Dendritic cell treated with granulocyte-macrophage colony-stimulating factor and Interleukin-4, amounts not matched to agents 40 ng/mL and 50 ng/mL, for 4 days (primary cell): ENCODE measurements at regions not wholly inside any gene's neighbourhood (a gene's known extent, or its start where the extent isn't known, plus 50 kb on each side); places are given as distances from the start of the nearest gene placed in this dataset.

ENCODE experiments used
- H3K27ac Mint-ChIP-seq: one replicate; pipeline ENCODE4 v1.8.0; 2022; ENCODE audit warnings: mild to moderate bottlenecking, mixed read lengths
- H3K27me3 Mint-ChIP-seq: one replicate; pipeline ENCODE4 v1.8.0; 2022; ENCODE audit warnings: mild to moderate bottlenecking, mixed read lengths
- H3K36me3 Mint-ChIP-seq: one replicate; pipeline ENCODE4 v1.8.0; 2022; ENCODE audit warnings: low read depth, mixed read lengths
- H3K4me1 Mint-ChIP-seq: one replicate; pipeline ENCODE4 v1.8.0; 2022; ENCODE audit warnings: low read depth, mixed read lengths
- H3K4me3 Mint-ChIP-seq: one replicate; pipeline ENCODE4 v1.8.0; 2022; ENCODE audit warnings: mild to moderate bottlenecking, moderate library complexity, mixed read lengths
- H3K9me3 Mint-ChIP-seq: one replicate; pipeline ENCODE4 v1.8.0; 2022; ENCODE audit warnings: mixed read lengths
- intact Hi-C: fragments of 100-400 bp; cut with micrococcal nuclease; formaldehyde crosslinking; loops from one replicate; pipeline ENCODE4 v1.15.0; 2022

DNA sequence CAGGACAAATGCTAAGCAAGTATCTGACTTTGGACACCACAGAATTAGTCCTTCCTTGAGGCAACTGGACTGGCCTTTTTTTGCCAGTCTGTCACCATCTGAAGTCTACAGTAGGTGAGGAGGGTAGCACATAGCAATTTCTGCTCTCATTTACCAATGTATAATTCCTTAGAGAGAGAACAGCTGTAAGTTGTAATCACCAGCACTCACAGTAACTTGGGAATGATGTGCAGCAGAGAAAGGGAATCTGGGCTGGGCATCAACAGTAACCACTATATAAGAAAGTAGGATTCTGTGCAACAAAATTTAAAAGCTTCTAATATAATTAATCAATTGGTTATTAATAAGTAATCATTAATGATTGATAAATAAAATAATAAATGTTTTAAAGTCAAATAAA, 86.3 kb upstream of the FAT3 start:
- no peaks in the 10 kb centered on the region for H3K4me1 Mint-ChIP-seq
- no peak overlapping the region for H3K4me3 Mint-ChIP-seq
- no peak overlapping the region for H3K27ac Mint-ChIP-seq
- no peaks in the 10 kb centered on the region for H3K9me3 Mint-ChIP-seq
- no peaks in the 10 kb centered on the region for H3K36me3 Mint-ChIP-seq
- H3K27me3 Mint-ChIP-seq = no peaks in the 10 kb centered on the region
- intact Hi-C loops = no loop called here

- no peaks in the 10 kb centered on the region for H3K27me3 Mint-ChIP-seq
- H3K4me1 Mint-ChIP-seq = no peaks in the 10 kb centered on the region
- H3K36me3 Mint-ChIP-seq = no peaks in the 10 kb centered on the region
- peaks cover 5% of the 10 kb centered on the region for H3K9me3 Mint-ChIP-seq
- no peak overlapping the region for H3K4me3 Mint-ChIP-seq
- intact Hi-C loops = no loop called here
- no peak overlapping the region for H3K27ac Mint-ChIP-seq
Measured at GRCh38 chr11:92137747-92138146, 86.9 kb upstream of the FAT3 start.

DNA sequence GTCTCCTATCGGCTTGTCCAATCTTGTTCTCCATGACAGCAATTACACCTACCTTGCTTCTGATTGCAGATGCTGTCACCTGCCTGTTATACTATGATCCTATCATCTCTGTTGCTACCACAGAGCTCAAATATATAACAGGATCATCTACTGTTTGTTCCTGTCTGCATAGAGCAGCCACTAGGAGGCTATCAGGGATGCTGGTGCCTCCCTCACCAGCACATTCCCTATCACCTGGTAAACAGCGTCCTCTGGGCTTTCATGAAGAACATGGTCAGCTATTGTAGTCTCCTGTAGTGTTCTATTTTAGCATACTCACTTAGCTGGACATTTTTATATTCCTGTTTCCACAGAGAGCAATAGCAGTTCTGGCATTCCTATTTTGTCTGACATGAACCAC, 87.8 kb upstream of the FAT3 start:
- H3K27ac Mint-ChIP-seq = no peak overlapping the region
- H3K36me3 Mint-ChIP-seq = no peaks in the 10 kb centered on the region
- no peaks in the 10 kb centered on the region for H3K27me3 Mint-ChIP-seq
- intact Hi-C loops = no loop called here
- no peaks in the 10 kb centered on the region for H3K4me1 Mint-ChIP-seq
- H3K4me3 Mint-ChIP-seq = no peak overlapping the region
- peaks cover 11% of the 10 kb centered on the region for H3K9me3 Mint-ChIP-seq

DNA sequence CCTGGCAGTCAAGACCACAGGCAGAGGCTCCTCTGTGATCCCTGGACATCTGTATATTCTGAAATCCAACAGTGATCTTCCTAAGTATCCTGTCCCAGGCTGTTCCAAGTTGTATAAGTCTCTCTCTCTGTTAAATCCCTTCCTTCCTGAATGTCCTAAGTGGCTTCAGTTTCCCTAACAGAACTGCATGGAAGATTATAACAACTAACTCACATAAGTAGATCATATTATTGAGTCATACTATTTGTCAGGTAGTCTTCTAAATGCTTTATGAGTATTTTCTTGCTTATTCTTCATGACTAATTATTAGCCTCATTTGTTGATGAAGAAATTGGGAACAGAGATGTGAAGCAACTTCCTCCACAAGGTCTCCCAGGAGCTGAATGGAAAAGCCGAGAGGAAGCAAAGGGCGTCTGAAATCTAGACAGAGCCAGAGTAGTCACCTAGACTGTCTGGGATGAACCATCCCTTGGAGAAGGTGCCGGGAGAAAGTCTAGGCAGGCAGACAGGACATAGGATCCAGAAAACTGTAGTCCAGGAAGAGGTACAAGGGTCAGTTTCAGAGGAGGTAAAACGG, 93.2 kb upstream of the FAT3 start:
- intact Hi-C loops = no loop called here
- Mint-ChIP-seq H3K4me3 (no peak overlapping the region), H3K27ac (no peak overlapping the region), H3K4me1 (no peaks in the 10 kb centered on the region), H3K9me3 (peaks cover 18% of the 10 kb centered on the region), H3K36me3 (no peaks in the 10 kb centered on the region), H3K27me3 (no peaks in the 10 kb centered on the region)

DNA sequence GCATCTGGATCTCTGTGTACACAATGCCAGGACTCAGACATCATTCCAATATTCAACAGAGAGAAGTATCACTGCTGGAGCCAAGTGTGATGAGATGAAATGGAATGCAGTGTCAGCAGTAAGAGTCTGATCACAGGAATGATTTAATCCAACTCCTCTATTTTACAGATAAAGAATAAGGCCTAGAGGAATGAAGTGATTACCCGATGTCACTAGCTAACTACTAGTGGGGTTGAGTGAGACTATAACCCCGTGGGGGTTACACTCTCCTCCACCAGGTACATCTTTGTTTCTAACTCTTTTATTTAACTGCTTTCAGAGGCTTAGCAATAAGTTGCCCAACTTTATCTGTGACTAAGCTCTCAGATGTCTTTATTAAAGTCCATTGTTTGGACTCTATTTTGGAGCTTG, 94.2 kb upstream of the FAT3 start:
- intact Hi-C loops = no loop called here

GRCh38 chr11:92129811-92130210, 94.8 kb upstream of the FAT3 start:
- Mint-ChIP-seq H3K36me3 (no peaks in the 10 kb centered on the region), H3K27ac (no peak overlapping the region), H3K4me3 (no peak overlapping the region), H3K27me3 (no peaks in the 10 kb centered on the region), H3K9me3 (peaks cover 18% of the 10 kb centered on the region), H3K4me1 (no peaks in the 10 kb centered on the region)
- intact Hi-C loops = no loop called here

More for the DNA sequence above, 94.2 kb upstream of the FAT3 start:
- Mint-ChIP-seq H3K9me3 (peaks cover 18% of the 10 kb centered on the region), H3K4me3 (no peak overlapping the region), H3K27me3 (no peaks in the 10 kb centered on the region), H3K4me1 (no peaks in the 10 kb centered on the region), H3K27ac (no peak overlapping the region), H3K36me3 (no peaks in the 10 kb centered on the region)

GRCh38 chr11:92128026-92128425, 96.6 kb upstream of the FAT3 start:
- Mint-ChIP-seq H3K27ac (no peak overlapping the region), H3K27me3 (no peaks in the 10 kb centered on the region), H3K9me3 (peaks cover 15% of the 10 kb centered on the region), H3K36me3 (no peaks in the 10 kb centered on the region), H3K4me3 (no peak overlapping the region), H3K4me1 (no peaks in the 10 kb centered on the region)
- intact Hi-C loops = no loop called here

- Mint-ChIP-seq H3K36me3 (no peaks in the 10 kb centered on the region), H3K27me3 (no peaks in the 10 kb centered on the region), H3K4me3 (no peak overlapping the region), H3K9me3 (peaks cover 3% of the 10 kb centered on the region), H3K4me1 (no peaks in the 10 kb centered on the region), H3K27ac (no peak overlapping the region)
- intact Hi-C loops = no loop called here
Measured at GRCh38 chr11:92125321-92125720, 99.3 kb upstream of the FAT3 start.

DNA sequence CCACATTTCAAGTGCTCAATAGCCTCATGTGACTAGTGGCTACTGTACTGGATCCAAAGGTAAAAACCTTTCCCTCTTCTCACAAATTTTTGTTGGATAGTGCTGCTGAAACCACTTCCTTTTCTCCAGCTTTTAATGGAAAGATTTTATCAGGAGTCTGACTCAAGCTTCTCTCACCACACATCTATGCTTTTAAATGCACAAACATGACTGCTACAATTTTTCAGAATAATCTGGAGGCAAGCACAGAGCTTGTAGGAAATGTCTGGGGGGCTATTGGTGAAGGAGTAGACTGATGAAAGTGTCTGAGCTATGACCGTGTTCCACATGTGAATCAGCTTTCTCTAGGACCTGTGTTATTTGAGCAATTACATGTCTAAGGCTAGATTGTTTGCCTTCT, 101.1 kb upstream of the FAT3 start:
- intact Hi-C loops = no loop called here
- H3K27me3 Mint-ChIP-seq = no peaks in the 10 kb centered on the region

GRCh38 chr11:92122561-92122960, 102.1 kb upstream of the FAT3 start:
- Mint-ChIP-seq H3K27ac (no peak overlapping the region), H3K4me3 (no peak overlapping the region), H3K4me1 (no peaks in the 10 kb centered on the region), H3K27me3 (no peaks in the 10 kb centered on the region), H3K9me3 (peaks cover 17% of the 10 kb centered on the region), H3K36me3 (no peaks in the 10 kb centered on the region)
- intact Hi-C loops = no loop called here

More for the DNA sequence above, 101.1 kb upstream of the FAT3 start:
- H3K4me3 Mint-ChIP-seq = no peak overlapping the region
- no peaks in the 10 kb centered on the region for H3K36me3 Mint-ChIP-seq
- no peaks in the 10 kb centered on the region for H3K4me1 Mint-ChIP-seq
- no peak overlapping the region for H3K27ac Mint-ChIP-seq
- H3K9me3 Mint-ChIP-seq = peaks cover 17% of the 10 kb centered on the region

DNA sequence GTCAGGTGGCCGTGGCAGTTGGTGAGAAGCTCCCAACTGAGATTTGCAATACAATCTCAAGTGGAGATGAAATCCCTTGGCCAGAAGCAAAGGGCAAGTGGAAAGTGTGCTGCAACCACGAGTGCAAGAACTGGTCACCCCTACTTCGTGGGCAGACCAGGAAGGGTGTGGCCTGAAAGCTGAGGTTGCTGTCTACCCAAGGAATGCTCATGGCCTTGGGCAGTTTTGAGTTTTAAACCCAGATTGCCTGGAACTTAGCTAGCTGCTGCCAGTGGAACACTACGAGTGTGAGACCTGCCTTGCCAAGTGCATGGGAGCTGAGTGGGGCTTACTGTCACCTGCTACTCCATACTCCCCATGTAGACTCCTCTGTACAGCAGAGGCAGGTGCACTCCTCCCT, 113.3 kb upstream of the FAT3 start:
- no peaks in the 10 kb centered on the region for H3K27me3 Mint-ChIP-seq
- H3K4me1 Mint-ChIP-seq = no peaks in the 10 kb centered on the region
- no peak overlapping the region for H3K4me3 Mint-ChIP-seq
- intact Hi-C loops = no loop called here
- H3K9me3 Mint-ChIP-seq = peaks cover 34% of the 10 kb centered on the region
- H3K36me3 Mint-ChIP-seq = no peaks in the 10 kb centered on the region
- no peak overlapping the region for H3K27ac Mint-ChIP-seq

- Mint-ChIP-seq H3K4me1 (no peaks in the 10 kb centered on the region), H3K36me3 (no peaks in the 10 kb centered on the region), H3K27ac (no peak overlapping the region), H3K9me3 (peaks cover 34% of the 10 kb centered on the region), H3K4me3 (no peak overlapping the region), H3K27me3 (no peaks in the 10 kb centered on the region)
- intact Hi-C loops = no loop called here
Measured at GRCh38 chr11:92109466-92109865, 115.2 kb upstream of the FAT3 start.

GRCh38 chr11:92107331-92107730, 117.3 kb upstream of the FAT3 start:
- Mint-ChIP-seq H3K36me3 (no peaks in the 10 kb centered on the region), H3K9me3 (peaks cover 13% of the 10 kb centered on the region), H3K27me3 (no peaks in the 10 kb centered on the region), H3K27ac (no peak overlapping the region), H3K4me1 (no peaks in the 10 kb centered on the region), H3K4me3 (no peak overlapping the region)
- intact Hi-C loops = no loop called here

DNA sequence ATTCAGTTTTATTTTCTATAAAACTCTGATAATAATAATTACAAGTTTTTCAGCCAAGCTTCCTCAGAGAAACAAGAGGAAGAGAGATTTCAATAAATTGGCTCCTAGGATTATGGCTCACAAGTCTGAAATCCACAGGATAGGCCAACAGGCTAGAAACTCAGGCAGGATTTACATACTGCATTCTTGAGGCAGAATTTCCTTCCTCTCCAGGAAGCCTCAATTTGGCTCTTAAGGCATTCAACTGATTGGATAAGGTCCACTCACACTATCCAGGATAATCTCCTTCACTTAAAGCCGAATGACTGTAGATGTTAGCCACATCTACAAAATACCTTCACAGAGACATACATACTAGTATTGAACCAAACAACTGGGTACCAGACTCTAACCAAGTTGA, 120.3 kb upstream of the FAT3 start:
- Mint-ChIP-seq H3K4me3 (no peak overlapping the region), H3K4me1 (no peaks in the 10 kb centered on the region), H3K27ac (no peak overlapping the region), H3K27me3 (no peaks in the 10 kb centered on the region), H3K9me3 (no peaks in the 10 kb centered on the region), H3K36me3 (no peaks in the 10 kb centered on the region)
- intact Hi-C loops = no loop called here

- Mint-ChIP-seq H3K27me3 (no peaks in the 10 kb centered on the region), H3K36me3 (no peaks in the 10 kb centered on the region), H3K27ac (no peak overlapping the region), H3K4me3 (no peak overlapping the region), H3K9me3 (peaks cover 9% of the 10 kb centered on the region), H3K4me1 (no peaks in the 10 kb centered on the region)
- intact Hi-C loops = no loop called here
Measured at GRCh38 chr11:92101920-92102319, 122.7 kb upstream of the FAT3 start.
